DMS53 treated with DMSO at 0.1 percent for 48 hours (cell line): ENCODE measurements at regions not wholly inside any gene's neighbourhood (a gene's known extent, or its start where the extent isn't known, plus 50 kb on each side); places are given as distances from the start of the nearest gene placed in this dataset.

Source experiments
- DNase-seq: peaks from one replicate; lab custom pipeline; 2025; ENCODE audit not compliant: unreplicated experiment; lab: John Stamatoyannopoulos, UW

DNA sequence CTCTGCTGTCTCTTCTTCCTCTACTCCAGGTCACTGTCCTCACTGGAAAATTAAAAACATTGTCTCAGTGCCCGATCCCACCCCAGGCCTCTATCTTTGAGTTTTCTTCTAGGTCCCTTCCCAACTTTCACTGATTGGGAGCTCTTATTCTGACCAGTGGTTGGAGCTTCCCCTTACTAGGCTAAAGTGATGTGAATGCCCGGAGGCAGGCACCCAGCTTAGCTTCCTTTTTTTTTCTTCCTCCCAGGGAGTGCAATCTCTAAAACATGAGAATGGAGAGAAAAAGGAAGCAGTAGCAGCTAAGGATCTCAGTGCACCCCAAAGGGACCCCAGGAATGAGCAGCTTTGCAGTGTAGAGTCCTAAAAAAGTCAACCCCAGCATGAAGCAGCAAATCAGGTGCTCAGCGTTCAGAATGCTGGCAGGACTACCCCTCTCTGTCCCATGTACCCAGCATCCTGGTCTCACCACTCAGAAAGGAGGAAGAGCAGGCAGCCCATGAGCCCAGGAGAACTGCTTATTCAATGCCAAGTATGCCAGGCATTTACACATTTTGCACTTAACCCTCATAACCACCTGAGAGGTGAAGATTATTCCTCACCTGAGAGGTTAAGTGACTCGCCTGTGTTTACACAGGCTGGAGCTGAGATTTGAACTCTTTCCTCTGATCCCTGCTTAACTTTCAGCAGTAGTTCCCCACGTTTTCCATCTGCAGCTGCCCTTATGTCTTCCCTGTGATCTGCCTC, 146.2 kb upstream of the PWP1 start:
- DNase-seq, result no peak

DNA sequence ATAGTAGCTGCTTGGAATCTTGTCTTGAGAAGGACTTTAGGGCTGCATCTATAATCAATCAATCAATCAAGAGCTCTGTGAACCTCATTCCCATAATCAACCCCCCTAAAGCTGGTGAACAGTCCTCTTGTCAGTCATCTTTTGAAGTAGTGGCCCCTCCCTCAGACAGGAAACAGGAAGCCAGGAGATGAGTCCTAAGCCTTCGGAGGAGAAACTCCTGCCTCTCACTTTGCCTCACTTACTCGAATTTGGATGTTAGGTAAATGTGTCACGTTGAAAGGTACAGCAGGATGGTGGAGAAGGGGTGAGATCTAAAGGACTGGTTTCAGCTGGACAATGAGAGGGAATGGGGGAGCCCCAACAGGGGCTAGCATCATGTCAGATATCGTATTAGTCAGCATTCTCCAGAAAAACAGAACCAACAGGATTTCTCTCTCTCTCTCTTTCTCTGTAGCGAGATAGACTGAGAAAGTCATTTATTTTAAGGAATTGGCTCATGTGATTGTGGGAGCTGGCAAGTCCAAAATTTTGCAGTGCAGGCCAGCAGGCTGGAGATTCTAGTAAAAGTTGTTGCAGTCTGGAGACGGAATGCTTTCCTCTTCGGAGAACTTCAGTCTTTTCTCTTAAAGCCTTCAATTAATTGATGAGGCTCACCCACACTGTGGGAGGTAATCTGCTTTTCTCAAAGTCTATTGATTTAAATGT, 144.4 kb upstream of the PWP1 start:
- DNase-seq, result no peak

DNA sequence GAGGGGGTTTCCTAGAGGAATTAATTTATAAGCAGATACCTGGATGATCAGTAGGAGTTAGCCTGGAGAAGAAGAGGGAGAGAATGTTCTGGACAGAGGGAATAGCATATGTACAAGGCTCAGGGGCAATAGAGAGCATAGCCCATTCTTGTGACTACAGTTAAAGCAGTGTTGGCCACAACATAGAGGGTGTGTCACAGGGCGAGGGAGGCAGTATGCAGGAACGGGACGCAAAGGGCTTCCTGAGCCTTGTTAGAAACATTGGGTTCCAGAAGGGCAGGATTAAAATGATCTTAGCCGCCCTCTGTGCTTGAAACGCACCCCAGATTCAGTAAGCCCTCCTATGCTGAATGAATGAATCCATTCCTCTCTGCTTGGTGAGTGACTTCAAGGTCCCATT, 142.2 kb upstream of the PWP1 start:
- no peak for DNase-seq

DNA sequence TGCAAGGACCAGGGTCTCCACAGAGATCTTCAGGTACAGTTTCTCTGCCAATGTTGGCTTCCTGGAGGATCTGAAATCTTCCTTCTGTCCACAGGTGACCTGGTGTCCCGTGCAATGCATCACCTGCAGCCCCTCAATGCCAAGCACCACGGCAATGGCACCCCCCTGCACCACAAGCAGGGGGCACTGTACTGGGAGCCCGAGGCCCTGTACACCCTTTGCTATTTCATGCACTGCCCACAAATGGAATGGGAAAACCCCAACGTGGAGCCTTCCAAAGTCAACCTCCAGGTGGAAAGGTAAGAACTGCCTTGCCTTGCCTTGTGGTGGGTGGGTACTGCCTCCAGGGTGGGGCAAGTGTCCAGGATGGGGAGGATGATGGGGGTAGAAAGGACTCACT, 141.8 kb upstream of the PWP1 start:
- no peak for DNase-seq

DNA sequence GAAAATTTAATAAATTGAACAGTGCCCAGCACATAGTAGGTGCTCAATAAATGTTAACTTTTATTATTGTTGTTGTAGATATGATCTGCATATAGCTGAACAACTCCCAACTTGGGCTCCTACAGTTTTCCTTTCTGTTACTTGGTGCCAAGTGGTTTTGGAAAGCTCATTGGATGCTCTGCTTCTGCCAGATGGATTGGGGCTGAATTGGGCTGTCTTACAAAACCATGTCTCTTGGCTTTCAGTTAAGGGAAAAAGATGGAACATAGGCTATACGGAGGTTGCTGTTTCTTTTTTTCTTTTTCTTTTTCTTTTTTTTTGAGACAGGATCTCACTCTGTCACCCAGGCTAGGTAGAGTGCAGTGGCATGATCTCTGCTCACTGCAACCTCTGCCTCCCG, 140.7 kb upstream of the PWP1 start:
- no peak for DNase-seq

DNA sequence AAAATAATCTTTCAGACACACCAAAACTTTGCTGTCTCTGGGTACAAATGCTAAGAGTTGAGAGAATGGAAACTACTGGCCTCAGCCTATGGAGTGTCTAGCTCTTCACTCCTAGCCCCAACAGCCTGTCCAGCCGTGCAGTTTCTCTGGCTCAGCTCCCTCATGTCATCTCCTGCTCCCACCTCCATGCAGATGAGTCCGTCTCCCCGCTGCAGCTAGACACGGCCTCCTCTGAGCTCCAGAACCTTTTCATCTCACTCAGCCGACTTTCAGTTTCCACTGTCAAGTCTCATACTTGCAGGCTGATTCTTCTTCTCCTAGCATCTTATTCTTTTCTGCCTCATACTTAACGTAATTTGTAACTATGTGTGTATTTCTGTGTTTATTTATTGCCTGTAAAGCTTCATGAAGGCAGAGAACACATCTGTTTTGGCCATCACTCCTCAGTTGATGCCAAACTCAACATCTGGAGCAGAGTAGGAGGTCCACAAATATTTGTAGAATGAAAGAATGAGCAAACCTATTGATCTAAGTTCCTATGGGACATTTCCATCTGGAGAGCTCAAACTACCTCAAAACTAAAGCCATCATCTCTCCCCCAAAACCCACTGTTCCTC, 139.8 kb upstream of the PWP1 start:
- DNase-seq, result no peak

DNA sequence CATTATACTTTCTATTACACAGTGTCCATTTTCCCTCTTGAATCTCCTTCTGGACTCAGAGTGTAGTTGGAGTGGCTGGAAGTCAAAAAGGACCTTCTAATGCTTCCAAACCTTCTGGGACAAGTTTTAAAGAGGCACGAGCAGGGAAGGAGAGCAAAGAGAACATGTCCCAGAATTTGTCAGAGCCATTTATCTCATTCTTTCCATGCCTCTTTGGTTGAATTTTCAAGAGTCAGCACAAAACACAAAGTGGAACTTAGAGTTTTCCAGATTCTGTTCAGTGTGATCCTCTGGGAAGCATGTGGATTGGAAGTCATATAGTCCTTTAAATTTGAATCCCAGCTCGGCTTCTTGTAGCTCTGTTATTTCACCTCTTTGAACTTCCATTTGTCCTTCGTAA, 138.2 kb upstream of the PWP1 start:
- DNase-seq, result no peak

DNA sequence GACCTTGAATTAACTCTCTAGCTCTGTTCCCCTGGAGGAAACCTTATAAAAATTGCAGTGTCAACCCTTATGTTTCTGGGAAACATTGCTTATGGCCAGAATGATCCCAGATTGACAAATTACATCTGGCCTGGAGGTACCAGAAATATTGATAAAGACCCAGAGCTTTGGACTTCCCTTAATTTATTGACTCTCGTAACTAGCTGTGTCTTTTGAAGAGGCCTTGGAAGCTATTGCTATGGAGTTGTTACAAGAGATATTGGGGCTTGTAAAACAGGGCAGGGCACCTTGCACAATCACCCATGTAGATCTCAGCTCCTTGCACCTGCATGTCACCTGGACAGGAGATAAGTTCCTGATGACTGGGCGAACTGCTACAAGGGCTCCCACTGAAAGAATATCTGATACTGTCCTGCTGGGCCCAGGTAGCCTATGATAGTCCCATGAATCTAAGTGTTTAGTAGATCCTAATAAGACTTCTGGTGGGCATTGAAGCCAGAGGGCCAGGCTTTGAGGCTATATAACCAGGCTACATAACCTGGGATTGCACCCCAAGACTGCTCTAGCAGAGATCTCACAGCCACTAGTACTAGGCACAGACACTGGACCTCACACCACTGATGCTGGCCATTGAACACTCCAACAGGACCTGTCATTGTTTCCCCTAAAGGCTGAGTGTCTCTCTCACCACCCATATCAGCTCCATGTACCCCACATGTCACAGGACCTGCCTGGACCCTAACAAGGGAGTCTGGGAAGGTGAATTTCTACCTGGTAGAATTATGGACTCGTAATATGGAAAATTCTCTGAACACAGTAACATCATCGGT, 135.7 kb upstream of the PWP1 start:
- no peak for DNase-seq

DNA sequence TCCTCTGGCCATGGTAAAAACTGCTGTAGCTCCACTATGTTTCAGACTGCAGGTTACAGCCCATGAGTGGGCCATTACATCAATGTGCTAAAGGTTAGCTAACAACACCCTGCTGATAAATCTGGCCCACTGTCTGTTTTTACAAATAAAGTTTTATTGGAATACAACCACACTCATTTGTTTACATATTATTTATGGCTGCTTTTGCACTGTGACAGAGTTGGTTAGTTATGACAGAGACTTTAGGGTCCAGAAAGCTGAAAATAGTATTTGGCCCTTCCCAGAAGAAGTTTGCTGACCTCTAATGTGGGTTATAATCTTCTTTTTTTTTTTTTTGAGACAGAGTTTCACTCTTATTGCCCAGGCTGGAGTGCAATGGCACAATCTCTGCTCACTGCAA, 134.2 kb upstream of the PWP1 start:
- no peak for DNase-seq

DNA sequence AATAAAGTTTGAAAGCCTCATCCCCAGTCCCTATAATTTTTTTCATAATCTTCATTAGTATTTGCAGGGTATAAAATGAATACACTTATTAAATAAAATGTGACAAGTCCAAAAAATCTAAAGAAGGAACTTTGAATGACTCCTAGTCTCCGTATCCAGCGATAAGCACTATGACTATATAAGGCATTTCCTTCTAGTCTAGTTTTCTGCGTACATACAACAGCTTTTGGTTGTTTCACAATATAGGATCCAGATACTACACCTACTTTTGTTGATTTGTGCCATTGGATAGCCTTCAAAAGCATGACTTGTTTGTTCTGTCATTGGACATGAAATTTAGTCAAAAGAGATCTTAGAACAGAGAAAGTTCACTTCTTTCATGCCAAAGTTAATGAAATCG, 133.3 kb upstream of the PWP1 start:
- no peak for DNase-seq

DNA sequence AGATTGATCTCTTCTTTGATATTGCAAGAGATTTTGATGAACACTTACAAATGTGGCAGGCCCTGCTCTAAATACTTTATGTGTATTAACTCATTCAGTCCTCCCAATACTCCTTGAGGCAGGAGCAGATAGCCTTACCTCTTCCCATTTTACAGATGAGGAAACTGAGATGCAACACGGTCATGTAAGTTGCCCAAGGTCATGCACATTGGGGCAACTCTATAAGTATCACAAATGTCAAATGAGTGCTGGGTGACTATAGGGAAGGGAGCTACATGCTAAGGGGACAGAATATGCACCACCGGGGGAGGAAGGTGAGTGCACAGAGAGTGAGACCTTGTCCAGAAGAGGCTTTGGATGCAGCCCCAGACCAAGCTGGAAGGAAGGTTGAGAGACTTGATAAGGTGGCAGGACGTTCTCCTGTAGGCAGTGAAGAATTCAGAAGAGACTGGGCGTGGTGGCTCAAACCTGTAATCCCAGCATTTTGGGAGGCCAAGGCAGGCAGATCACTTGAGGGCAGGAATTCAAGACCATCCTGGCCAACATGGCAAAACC, 132.3 kb upstream of the PWP1 start:
- no peak for DNase-seq

DNA sequence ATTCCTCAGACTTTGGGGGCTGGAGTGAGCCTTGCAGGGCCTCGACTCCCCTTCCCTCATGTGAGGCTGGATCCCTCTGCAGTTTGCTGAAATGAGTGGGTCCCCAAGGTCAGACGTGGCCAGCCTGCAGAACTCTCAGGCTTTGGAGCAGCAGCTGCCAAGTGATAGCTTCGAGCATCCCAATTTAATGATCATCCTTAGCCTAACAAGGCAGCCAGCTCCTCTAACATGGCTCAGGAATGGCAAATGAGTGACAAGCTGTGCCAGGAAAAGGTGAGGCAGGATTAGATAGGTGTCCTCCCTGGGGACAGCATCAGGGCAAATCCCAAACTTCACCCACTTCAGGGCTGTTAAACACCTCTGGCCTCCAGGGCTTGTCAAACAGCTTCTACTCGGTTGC, 130.7 kb upstream of the PWP1 start:
- no peak for DNase-seq

DNA sequence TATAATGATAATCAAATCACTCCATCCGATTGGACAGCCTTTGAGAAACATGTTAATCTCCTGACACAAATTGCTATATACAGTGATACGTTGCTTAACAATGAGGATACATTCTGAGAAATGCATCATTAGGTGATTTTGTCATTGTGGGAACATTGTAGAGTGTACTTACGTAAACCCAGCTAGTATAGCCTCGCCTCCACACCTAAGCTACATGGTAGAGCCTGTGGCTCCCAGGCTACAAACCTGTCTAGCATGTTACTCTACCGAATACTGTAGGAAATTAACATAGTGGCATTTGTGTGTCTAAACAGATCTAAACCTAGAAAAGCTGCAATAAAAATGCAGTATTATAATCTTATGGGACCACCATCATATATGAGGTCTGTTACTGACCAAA, 128.6 kb upstream of the PWP1 start:
- DNase-seq, result no peak

DNA sequence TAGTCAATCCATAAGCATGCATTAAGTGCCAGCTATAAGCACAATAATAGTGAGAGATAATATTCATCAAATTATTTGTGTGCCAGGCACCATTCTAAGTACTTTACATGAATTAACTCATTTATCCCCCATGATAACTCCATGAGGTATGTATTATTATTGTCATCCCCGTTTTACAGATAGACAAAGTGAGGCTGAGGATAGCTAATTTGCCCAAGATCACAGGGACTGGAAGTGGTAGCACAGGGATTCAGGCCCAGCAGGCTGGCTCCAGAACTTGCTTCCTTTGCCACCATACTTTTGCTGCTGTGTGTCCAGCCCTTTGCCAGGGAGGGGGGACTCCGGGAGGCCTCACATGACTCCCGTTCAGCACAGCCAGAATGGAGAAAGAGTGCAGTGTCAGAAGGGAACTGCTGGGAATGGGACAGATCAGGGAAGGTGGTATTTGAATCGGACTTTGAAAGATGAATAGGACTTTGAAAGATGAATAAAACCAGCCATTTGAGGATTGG, 128.0 kb upstream of the PWP1 start:
- DNase-seq, result no peak

DNA sequence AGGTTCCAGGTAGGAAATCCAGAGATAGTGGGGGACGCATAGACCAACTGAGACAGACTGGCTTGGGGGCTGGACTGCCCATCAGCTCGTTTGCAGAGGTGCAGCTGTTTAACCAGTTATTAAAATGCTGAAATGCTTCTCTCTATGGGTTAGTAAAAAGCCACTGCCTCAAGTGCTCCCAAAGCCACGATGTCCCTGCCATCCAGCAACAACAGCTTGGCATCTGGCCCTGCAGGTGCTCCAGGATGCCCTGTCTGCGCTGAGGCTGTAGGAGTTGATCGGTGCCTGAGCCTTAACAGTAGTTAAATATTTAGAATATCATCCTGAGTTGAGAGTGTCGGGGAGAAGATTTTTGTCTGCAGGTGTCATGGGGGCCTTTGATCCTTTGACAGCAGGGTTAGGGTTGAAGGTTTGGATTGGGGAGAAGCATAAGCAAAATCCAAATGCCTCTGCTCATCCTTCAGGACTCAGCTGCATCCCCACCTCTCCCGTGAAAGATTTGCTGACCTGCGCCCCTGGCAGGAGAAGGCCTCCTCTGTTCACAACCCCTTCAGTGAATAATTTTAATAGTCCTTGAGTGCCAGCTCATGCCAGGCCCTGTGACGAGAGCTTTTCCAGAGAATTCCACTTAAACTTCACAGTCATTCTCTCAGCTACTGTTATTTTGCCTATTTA, 127.3 kb upstream of the PWP1 start:
- DNase-seq, result no peak

DNA sequence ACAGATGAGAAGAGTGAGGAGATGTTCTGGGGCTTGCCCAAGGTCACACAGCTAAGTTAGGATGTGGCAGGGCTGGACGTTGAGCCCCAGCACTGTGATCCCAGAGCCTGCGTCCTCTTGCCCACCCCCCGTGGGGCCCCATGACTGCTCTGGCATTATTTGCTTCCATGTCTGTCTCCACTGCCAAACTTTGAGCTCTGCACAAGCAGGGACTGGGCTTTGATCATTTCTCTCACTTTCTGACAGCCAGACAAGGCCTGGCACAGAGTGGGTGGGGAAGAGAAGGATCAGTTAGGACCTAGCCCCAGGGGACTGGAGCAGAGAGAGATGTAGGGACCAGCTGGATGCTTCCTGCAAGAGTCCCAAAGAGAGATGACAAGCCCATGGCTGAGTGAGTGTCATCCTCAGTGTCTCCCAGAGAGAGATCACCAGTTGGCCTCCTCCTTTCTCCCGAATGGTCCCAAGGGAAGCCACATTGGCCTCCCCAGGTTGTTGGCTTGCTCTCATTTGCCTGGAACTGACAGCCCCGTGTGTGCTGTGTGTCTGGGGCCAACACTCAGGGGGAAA, 126.7 kb upstream of the PWP1 start:
- no peak for DNase-seq

DNA sequence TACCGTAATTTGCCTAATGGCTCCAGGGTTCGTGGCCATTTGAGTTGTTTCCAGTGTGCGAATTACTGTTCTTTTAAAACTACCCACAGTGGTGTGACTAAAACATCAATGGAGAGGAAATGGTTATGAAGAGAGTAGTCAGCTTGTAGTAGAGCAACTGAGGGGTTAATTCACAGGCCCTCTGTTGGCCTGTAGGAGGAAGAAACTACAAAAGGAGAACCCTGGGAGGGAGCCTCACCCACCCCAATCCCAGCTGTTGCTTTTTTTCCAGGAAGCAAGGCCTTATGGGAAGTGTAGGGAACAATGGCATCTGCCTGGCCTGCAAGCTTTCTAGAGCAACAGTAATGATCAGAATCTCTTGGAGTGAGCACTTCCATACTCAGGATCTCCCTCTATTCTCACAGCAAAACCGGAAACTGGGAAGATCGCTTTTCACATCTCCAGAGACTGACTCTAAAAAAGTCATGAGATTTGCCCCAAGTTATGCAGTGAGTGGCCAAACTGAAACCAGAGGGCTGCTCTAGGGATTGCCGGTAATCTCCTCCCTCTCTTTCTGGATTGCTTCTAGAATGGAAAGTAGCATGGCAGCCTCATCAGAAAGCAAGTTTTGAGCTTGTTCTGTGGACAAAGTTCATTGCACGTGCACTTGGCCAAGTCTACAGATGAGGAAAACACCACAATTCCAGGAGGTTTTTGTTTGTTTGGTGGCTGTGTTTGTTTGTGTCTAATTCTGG, 125.3 kb upstream of the PWP1 start:
- no peak for DNase-seq

DNA sequence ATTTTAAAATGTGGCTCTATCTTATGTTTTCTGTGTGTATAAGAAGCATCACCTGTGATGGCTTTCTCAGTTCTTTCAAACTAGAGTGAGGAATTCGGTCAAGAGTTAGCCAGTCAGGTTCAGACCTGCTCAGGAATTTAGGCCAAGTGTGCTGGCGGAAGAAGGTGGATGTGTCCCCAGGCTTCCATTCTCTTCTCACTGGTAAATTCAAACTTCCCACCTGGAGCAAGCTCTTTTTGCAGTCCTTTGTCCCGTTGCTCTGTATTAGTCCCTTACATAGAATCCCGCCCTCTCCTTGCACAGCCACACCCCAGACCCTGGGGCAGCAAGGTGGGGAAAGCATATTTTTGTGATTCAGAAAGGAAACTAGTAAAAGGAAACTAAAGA, 124.7 kb upstream of the PWP1 start:
- DNase-seq, result no peak

DNA sequence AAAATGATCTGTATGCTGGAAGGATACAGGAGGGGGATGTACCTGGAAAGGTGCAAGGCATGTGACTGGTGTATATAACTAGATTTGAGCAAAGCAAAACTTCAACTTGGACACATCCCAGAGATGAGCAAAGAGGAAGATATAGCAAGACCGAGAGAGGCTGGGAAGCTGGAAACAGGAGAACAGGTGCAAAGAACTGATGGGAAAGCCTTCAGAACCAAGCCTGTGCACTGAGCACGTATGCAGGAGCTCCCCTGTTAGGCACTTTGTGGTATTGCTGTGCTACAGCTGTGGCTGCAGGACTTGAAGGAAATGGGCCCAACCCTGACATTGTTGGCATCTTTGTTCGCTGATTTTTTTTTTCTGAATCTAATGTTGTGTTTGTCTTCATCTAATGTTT, 120.7 kb upstream of the PWP1 start:
- peak; percentile 8 for DNase-seq

DNA sequence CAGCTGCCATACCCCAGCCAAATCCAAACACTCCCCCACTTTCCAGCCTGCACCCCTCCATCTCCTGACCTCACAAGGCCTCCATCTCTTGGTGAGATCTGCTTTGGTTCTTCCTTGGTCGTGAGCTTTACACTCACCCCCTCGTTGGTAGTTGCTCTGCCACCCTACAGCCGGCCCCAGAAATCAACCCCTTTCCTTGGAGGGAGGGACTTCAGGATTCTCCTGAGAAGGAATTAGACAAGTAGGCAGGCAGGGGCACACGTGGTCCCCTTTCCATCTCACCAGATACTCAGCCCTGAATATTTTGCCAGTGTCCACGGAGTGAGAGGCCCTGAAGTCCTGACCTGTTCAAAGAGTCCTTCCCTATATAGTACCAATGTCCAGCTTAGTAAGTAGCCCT, 120.0 kb upstream of the PWP1 start:
- no peak for DNase-seq
